ENCODE measurements at regions not wholly inside any gene's neighbourhood (a gene's known extent, or its start where the extent isn't known, plus 50 kb on each side); places are given as distances from the start of the nearest gene placed in this dataset.

- no peak overlapping the region for H3K27ac ChIP-seq (replicated peaks)
- TF ChIP-seq SPI1 (IDR thresholded peaks at IDR 0.05; ENCODE audit: borderline replicate concordance, low read depth), result no peak
- no peak for TF ChIP-seq REST (IDR thresholded peaks at IDR 0.05; ENCODE audit: insufficient replicate concordance, low read depth)
- TF ChIP-seq CTCF (IDR thresholded peaks at IDR 0.05; ENCODE audit: insufficient read depth, low read length), result no peak
- TF ChIP-seq GABPA (IDR thresholded peaks at IDR 0.05; ENCODE audit: low read depth), result no peak
- TF ChIP-seq POLR2AphosphoS5 (IDR thresholded peaks at IDR 0.05; ENCODE audit: low read depth), result no peak
- no peak overlapping the region for H3K4me3 ChIP-seq (replicated peaks; ENCODE audit: insufficient read depth, low read length)
- no peaks in the 10 kb centered on the region for H3K27me3 ChIP-seq (ENCODE audit: insufficient read depth, poor library complexity, severe bottlenecking)
- no peak for DNase-seq (ENCODE audit: low read depth in 1 of 2, low spot score in 1 of 2)
Measured at GRCh38 chr22:49195636-49196035, 632.0 kb downstream of the BRD1 start.

GRCh38 chr22:49193901-49194465, 633.7 kb downstream of the BRD1 start:
- no peak for TF ChIP-seq REST (IDR thresholded peaks at IDR 0.05; ENCODE audit: insufficient replicate concordance, low read depth)
- no peak for TF ChIP-seq SPI1 (IDR thresholded peaks at IDR 0.05; ENCODE audit: borderline replicate concordance, low read depth)
- no peak for TF ChIP-seq CTCF (IDR thresholded peaks at IDR 0.05; ENCODE audit: insufficient read depth, low read length)
- no peak for TF ChIP-seq GABPA (IDR thresholded peaks at IDR 0.05; ENCODE audit: low read depth)
- no peak for TF ChIP-seq POLR2AphosphoS5 (IDR thresholded peaks at IDR 0.05; ENCODE audit: low read depth)
- no peaks in the 10 kb centered on the region for H3K27me3 ChIP-seq (ENCODE audit: insufficient read depth, poor library complexity, severe bottlenecking)
- no peak overlapping the region for H3K4me3 ChIP-seq (replicated peaks; ENCODE audit: insufficient read depth, low read length)
- no peak for DNase-seq (ENCODE audit: low read depth in 1 of 2, low spot score in 1 of 2)
- H3K27ac ChIP-seq (replicated peaks), result no peak overlapping the region

GRCh38 chr22:49193348-49193747, 634.3 kb downstream of the BRD1 start:
- TF ChIP-seq REST (IDR thresholded peaks at IDR 0.05; ENCODE audit: insufficient replicate concordance, low read depth), result no peak
- no peak for TF ChIP-seq POLR2AphosphoS5 (IDR thresholded peaks at IDR 0.05; ENCODE audit: low read depth)
- TF ChIP-seq GABPA (IDR thresholded peaks at IDR 0.05; ENCODE audit: low read depth), result no peak
- no peak for TF ChIP-seq SPI1 (IDR thresholded peaks at IDR 0.05; ENCODE audit: borderline replicate concordance, low read depth)
- TF ChIP-seq CTCF (IDR thresholded peaks at IDR 0.05; ENCODE audit: insufficient read depth, low read length), result no peak
- no peak overlapping the region for H3K27ac ChIP-seq (replicated peaks)
- no peak overlapping the region for H3K4me3 ChIP-seq (replicated peaks; ENCODE audit: insufficient read depth, low read length)
- no peak for DNase-seq (ENCODE audit: low read depth in 1 of 2, low spot score in 1 of 2)
- no peaks in the 10 kb centered on the region for H3K27me3 ChIP-seq (ENCODE audit: insufficient read depth, poor library complexity, severe bottlenecking)

Measured in HL-60 (cell line).